Erythroblast (primary cell): ENCODE measurements at regions not wholly inside any gene's neighbourhood (a gene's known extent, or its start where the extent isn't known, plus 50 kb on each side); places are given as distances from the start of the nearest gene placed in this dataset.

Experiments used
- DNase-seq, 2 experiments: peaks; one replicate each; lab custom pipeline; 2025; lab: John Stamatoyannopoulos, UW
- GATA1 ChIP-seq: IDR thresholded peaks from 2 replicates; pipeline ENCODE4 v1.6.1; 2011; ENCODE audit warnings: low read depth, mild to moderate bottlenecking, control low read depth, low read length, moderate library complexity
- POLR2A ChIP-seq: IDR thresholded peaks from 2 replicates; pipeline ENCODE4 v1.6.1; 2011; ENCODE audit warnings: mild to moderate bottlenecking, low read length

DNA sequence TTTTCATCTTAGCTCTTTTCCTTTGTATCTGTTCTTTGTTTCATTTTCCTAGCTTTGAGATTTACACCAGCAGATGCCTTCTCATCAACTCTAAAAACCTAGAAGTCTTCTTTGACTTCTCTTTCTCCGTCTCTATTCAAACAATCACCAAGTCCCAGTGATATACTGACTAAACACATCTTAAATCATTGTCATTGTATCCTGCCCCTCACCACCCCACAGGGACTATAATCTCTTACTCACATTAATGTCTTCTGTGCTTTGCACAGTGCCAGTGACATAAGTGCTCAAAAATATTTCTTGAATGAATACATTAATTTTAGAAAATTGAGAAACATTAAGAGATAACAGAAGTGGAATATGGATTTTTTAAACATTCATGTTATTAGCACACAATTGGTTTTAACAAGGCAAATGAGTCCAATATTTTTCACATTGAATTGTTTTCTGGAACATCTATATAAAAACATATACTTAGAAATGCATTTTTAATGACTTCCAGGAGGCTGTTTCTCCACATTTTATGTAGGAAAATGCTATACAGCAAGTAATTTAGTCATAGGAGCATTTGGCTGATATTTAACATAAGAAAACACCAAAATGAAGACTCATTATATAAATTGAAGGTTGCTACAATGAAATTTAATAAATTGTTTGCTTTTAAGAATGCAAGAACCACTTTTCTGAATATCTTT, 472.8 kb upstream of the PRICKLE1 start:
- DNase-seq = no peak
- TF ChIP-seq POLR2A (no peak), GATA1 (no peak)

DNA sequence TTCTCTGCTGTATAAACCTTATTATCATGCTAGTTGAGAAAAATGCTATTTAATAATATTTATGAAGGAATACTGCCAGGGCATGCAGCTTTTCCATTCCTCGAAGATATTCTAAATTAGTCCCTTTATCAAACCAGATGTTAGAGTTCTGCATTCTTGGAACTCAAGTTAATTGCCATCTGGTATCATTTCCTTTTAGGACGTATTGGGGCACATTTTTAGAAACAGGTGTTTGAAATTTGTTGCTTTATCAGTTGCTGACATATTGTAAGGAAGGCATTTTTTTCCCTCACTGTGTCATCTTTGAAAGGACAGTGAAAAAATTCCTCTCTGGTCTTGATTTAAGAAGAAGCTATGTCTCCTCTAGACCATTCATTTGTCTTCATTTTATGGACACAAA, 471.2 kb upstream of the PRICKLE1 start:
- DNase-seq = no peak
- TF ChIP-seq GATA1 (no peak), POLR2A (no peak)

- DNase-seq = no peak
- TF ChIP-seq POLR2A (no peak), GATA1 (no peak)
These were observed 469.1 kb upstream of the PRICKLE1 start for GRCh38 chr12:43058616-43059015.

DNA sequence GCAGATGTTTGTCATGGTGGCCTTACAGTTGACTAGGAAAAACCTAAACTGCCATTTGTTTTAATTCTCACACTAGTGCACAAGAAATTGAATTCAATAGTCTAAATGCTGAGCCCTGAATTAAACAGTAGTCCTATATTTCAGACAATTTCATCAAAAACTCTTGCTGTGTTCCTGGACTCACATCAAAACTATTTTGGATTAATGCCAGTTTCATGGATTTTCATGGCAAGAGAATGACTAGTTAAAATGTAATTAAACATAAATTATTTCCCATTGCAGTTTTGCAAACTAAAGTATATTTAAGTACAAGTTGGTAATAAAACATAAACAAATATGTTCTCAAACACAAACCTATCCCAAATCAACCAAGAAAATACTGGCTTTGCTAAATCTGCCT, 468.0 kb upstream of the PRICKLE1 start:
- DNase-seq = no peak
- no peak for TF ChIP-seq POLR2A
- TF ChIP-seq GATA1 = no peak

GRCh38 chr12:43054085-43054484, 464.5 kb upstream of the PRICKLE1 start:
- TF ChIP-seq POLR2A (no peak), GATA1 (no peak)
- no peak for DNase-seq

DNA sequence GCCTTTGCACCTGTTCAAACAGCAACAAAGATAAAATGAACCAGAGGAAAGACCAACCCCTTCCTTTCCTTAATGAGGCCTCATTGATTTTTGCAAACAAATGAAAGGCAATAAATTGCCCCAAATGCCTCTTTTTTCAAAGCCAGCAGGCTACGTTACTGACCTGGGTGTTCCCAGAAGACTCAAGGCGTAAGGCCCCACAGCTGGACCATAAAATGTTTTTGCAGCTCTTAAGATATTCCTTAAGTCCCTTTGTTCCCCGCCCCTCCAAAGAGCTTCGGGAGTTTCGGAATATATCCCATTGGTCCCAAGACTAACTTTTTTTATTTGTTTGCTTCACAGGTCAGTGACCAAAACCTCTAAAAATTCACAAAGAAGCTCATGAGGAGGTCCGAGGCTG, 462.9 kb upstream of the PRICKLE1 start:
- no peak for TF ChIP-seq GATA1
- TF ChIP-seq POLR2A = no peak
- no peak for DNase-seq

DNA sequence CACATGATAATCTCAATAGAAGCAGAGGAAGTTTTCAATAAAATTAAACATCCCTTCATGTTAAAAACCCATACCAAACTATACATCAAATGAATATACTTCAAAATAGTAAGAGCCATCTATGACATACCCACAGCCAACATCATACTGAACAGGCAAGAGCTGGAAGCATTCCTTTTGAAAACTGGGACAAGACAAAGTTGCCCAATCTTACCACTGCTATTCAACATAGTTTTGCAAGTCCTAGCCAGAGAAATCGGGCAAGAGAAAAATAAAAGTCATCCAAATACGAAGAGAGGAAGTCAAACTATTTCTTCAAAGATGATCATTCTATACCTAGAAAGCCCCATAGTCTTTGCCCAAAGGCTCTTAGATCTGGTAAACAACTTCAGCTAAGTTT, 454.7 kb upstream of the PRICKLE1 start:
- TF ChIP-seq GATA1 (no peak), POLR2A (no peak)
- DNase-seq = no peak

GRCh38 chr12:43038991-43039390, 449.4 kb upstream of the PRICKLE1 start:
- TF ChIP-seq GATA1 (no peak), POLR2A (no peak)
- DNase-seq = no peak

- TF ChIP-seq POLR2A (no peak), GATA1 (no peak)
- no peak for DNase-seq
These were observed 440.4 kb upstream of the PRICKLE1 start for GRCh38 chr12:43029971-43030370.

DNA sequence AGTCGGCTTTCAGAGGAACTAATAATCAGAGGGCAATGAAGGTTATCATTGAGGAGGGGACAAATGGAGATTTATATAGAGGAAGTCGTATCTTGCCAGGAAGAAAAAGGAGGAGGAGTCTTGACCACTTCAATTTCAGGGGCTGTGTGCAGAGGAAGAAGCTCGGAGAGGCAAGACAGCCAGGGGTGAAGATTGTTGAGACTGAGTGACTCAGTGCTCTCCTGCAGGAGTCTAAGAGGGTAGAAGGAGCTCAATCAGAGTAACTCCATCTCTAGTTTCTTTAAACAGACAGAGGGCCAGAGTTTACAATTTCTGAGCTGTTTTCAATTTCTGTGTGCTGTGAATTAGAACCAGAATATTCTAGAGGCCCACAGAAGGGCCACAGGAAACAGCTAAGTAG, 439.3 kb upstream of the PRICKLE1 start:
- TF ChIP-seq POLR2A (no peak), GATA1 (no peak)
- no peak for DNase-seq

- TF ChIP-seq POLR2A (no peak), GATA1 (no peak)
- no peak for DNase-seq
These were observed 433.3 kb upstream of the PRICKLE1 start for GRCh38 chr12:43022838-43023237.

- TF ChIP-seq GATA1 = no peak
- no peak for TF ChIP-seq POLR2A
- no peak for DNase-seq
These were observed 425.7 kb upstream of the PRICKLE1 start for GRCh38 chr12:43015090-43015737.

DNA sequence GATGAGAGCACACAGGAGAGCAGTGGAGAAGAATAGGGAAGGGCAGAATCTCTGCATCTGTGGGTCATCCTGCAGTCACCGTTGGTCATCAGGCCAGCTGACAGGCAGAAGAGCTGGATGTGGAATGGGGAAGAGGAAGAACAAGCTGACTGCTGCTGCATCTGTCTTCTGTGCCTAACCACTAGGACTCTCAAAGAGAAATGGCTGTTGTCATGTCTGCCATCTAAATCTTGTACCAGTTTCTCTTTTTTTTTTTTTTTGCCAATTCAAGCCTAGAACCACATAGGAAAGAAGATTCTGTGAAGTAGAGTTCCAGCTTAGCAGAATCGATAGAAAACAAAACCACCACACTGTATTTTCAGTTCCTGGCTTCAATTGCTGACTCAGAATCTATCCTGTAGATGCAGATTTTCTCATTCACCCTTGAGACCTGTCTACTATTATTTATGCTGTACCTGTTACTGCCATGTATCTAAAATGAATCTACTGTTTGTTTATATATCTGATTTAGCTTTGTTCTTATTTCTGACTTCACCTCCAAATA, 421.9 kb upstream of the PRICKLE1 start:
- TF ChIP-seq POLR2A (no peak), GATA1 (no peak)
- DNase-seq = no peak

DNA sequence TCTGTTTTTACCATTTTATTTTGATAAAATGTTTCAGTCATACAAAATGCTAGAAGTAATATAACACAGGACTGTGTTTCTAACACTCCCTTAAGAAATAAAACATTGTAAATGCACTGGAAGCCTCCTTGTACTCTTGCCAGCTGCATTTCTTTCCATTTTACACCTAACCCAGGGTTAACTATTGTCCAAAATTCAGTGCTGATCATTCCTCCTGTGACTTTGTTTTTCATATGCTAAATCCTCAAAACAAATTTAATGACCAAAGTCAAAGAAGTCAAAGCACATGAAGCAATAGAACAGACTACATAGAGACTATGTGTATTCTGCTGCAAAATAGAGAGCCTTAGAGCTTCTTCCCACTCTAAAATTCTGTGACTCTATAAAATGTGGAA, 420.3 kb upstream of the PRICKLE1 start:
- DNase-seq = no peak
- TF ChIP-seq GATA1 = no peak
- no peak for TF ChIP-seq POLR2A
